HCT116 (cell line): ENCODE measurements at regions not wholly inside any gene's neighbourhood (a gene's known extent, or its start where the extent isn't known, plus 50 kb on each side); places are given as distances from the start of the nearest gene placed in this dataset.

Experiments
- ATAC-seq: fragments of 200-7000 bp; cut with Tn5 transposase; 2 replicates; pipeline ENCODE4 v1.9.1; 2020; ENCODE audit warnings: mild to moderate bottlenecking, moderate library complexity
- BruUV-seq: library from RNA; stranded (reverse); fragments of 400-500 nt; replicated peaks from 2 replicates; lab custom pipeline; 2021; lab: Mats Ljungman, UMichigan
- CTCF ChIA-PET: fragments of 300-600 bp; sonication (Branson Sonifier 250); formaldehyde crosslinking; loops from one replicate; lab custom pipeline; 2021; ENCODE audit warnings: antibody characterized with exemption; lab: Charles Lee
- POLR2A ChIA-PET: fragments of 300-600, 350-600 bp; sonication (Branson Sonifier 250); formaldehyde crosslinking; loops from one replicate; lab custom pipeline; 2021; ENCODE audit warnings: antibody characterized with exemption; lab: Charles Lee
- RAD21 ChIA-PET, 2 experiments: fragments of 300-600 bp; sonication (Branson Sonifier 250); formaldehyde crosslinking; loops; one replicate each; lab custom pipeline; 2023; ENCODE audit warnings: low total read pairs in 2 of 2; ENCODE audit not compliant: uncharacterized antibody in 2 of 2, unreplicated experiment in 2 of 2, low non-redundant PET in 1 of 2; lab: Charles Lee
- DNase-seq: peaks from one replicate; pipeline ENCODE4 v3.0.0-alpha.2; 2010; ENCODE audit warnings: low read depth, low spot score
- H2AFZ ChIP-seq: fragments of 200-600 bp; shearing (Covaris generic), sonication (generic); 2 replicates; pipeline ENCODE4 v1.6.1; 2017; ENCODE audit warnings: low read depth, mixed run types, mixed read lengths, antibody characterized with exemption, low read length; ENCODE audit not compliant: poor library complexity, severe bottlenecking
- H3K27ac ChIP-seq: 2 replicates; pipeline ENCODE4 v1.5.1; 2012; ENCODE audit warnings: low read depth, low read length
- H3K27me3 ChIP-seq: fragments of 200-600 bp; sonication (generic); 2 replicates; pipeline ENCODE4 v1.6.1; 2016; ENCODE audit warnings: mixed run types, low read length, mixed read lengths; ENCODE audit not compliant: insufficient read depth
- H3K36me3 ChIP-seq, 2 experiments: fragments of 200-500 bp in 1 of 2; fragments of 200-600 bp in 1 of 2; sonication (Bioruptor generic) in 1 of 2; sonication (generic) in 1 of 2; 2 replicates each; pipeline versions ENCODE4 v1.5.1 to v1.6.1; 2014 to 2016; ENCODE audit warnings: low read length in 2 of 2, inconsistent platforms in 1 of 2, mixed read lengths in 1 of 2, mixed run types in 1 of 2; ENCODE audit not compliant: insufficient read depth in 2 of 2, control insufficient read depth in 1 of 2
- H3K4me1 ChIP-seq, 2 experiments: fragments of 200-600 bp in 1 of 2; sonication (generic) in 1 of 2; 2 replicates each; pipeline versions ENCODE4 v1.5.1 to v1.6.1; 2012 to 2017; ENCODE audit warnings: low read length in 2 of 2, inconsistent platforms in 1 of 2, mild to moderate bottlenecking in 1 of 2, mixed read lengths in 1 of 2, mixed run types in 1 of 2, moderate library complexity in 1 of 2; ENCODE audit not compliant: insufficient read depth in 2 of 2, control insufficient read depth in 1 of 2
- H3K4me2 ChIP-seq: fragments of 200-600 bp; sonication (generic); 2 replicates; pipeline ENCODE4 v1.6.1; 2017; ENCODE audit warnings: mixed run types, low read length, mixed read lengths
- H3K4me3 ChIP-seq, 2 experiments: fragments of 200-600 bp in 1 of 2; sonication (generic) in 1 of 2; replicated peaks in 1 of 2; 2 replicates each; pipeline ENCODE4 v1.5.1; 2011 to 2016; ENCODE audit warnings: low read length in 2 of 2, control low read depth in 1 of 2, low read depth in 1 of 2, mild to moderate bottlenecking in 1 of 2, mixed read lengths in 1 of 2, mixed run types in 1 of 2
- H3K79me2 ChIP-seq: fragments of 200-600 bp; sonication (generic); 2 replicates; pipeline ENCODE4 v1.6.1; 2017; ENCODE audit warnings: mild to moderate bottlenecking, mixed run types, low read length, moderate library complexity, mixed read lengths; ENCODE audit not compliant: insufficient read depth
- H3K9ac ChIP-seq: fragments of 200-600 bp; sonication (generic); 2 replicates; pipeline ENCODE4 v1.6.1; 2016; ENCODE audit warnings: low read length, mixed read lengths
- H3K9me2 ChIP-seq: fragments of 200-600 bp; sonication (generic), shearing (Covaris generic); 2 replicates; pipeline ENCODE4 v1.6.1; 2017; ENCODE audit warnings: mixed run types, mild to moderate bottlenecking, moderate library complexity; ENCODE audit not compliant: insufficient read depth
- H3K9me3 ChIP-seq, 2 experiments: fragments of 200-500 bp in 1 of 2; fragments of 200-600 bp in 1 of 2; sonication (Bioruptor generic) in 1 of 2; sonication (generic) in 1 of 2; 2 replicates each; pipeline ENCODE4 v1.6.1; 2014 to 2017; ENCODE audit warnings: low read length in 2 of 2, mixed read lengths in 2 of 2, inconsistent platforms in 1 of 2, low read depth in 1 of 2, mild to moderate bottlenecking in 1 of 2, mixed run types in 1 of 2, moderate library complexity in 1 of 2; ENCODE audit not compliant: control insufficient read depth in 1 of 2, insufficient read depth in 1 of 2
- H4K20me1 ChIP-seq: fragments of 200-600 bp; sonication (generic), shearing (Covaris generic); 2 replicates; pipeline ENCODE4 v1.6.1; 2017; ENCODE audit warnings: mixed run types, mild to moderate bottlenecking, moderate library complexity; ENCODE audit not compliant: insufficient read depth
- ATF3 ChIP-seq: IDR thresholded peaks from 2 replicates; pipeline ENCODE4 v1.6.1; 2012
- CBX3 ChIP-seq: IDR thresholded peaks from 2 replicates; pipeline ENCODE4 v1.6.1; 2012; ENCODE audit warnings: low read depth
- EGR1 ChIP-seq: IDR thresholded peaks from 2 replicates; pipeline ENCODE4 v1.6.1; 2012; ENCODE audit warnings: low read depth
- ELF1 ChIP-seq: IDR thresholded peaks from 2 replicates; pipeline ENCODE4 v1.6.1; 2012; ENCODE audit warnings: low read depth, borderline replicate concordance
- JUND ChIP-seq: IDR thresholded peaks from 2 replicates; pipeline ENCODE4 v1.6.1; 2012
- POLR2A ChIP-seq: IDR thresholded peaks from 2 replicates; pipeline ENCODE4 v1.7.0; 2011; ENCODE audit warnings: borderline replicate concordance; ENCODE audit not compliant: insufficient read depth, insufficient read length; ENCODE audit errors: extremely low read depth
- POLR2AphosphoS5 ChIP-seq: IDR thresholded peaks from 2 replicates; pipeline ENCODE4 v1.6.1; 2011; ENCODE audit warnings: mild to moderate bottlenecking, low read depth, low read length, moderate library complexity
- SRF ChIP-seq: IDR thresholded peaks from 2 replicates; pipeline ENCODE4 v1.6.1; 2012; ENCODE audit warnings: low read depth
- YY1 ChIP-seq: IDR thresholded peaks from 2 replicates; pipeline ENCODE4 v1.6.1; 2011; ENCODE audit warnings: low read length, low read depth, moderate library complexity, mild to moderate bottlenecking; ENCODE audit not compliant: insufficient replicate concordance; ENCODE audit errors: extremely low read depth
- ZFX ChIP-seq: fragments of 450-650 bp; IDR thresholded peaks from 2 replicates; pipeline ENCODE4 v1.6.1; 2017
- intact Hi-C: fragments of 100-400 bp; cut with micrococcal nuclease; formaldehyde crosslinking; loops from 2 replicates; pipeline ENCODE4 v1.10.0; 2022
- TF ChIP-seq, protein P1 (sequence below), 3 experiments: fragments of 200-600 bp in 1 of 3; sonication (generic) in 1 of 3; IDR thresholded peaks in 2 of 3; conservative IDR thresholded peaks in 1 of 3; 2 replicates each; pipeline ENCODE4 v1.5.1; 2012 to 2017; ENCODE audit warnings: low read depth in 2 of 3, low read length in 2 of 3, antibody characterized with exemption in 1 of 3, borderline replicate concordance in 1 of 3, control low read depth in 1 of 3, mild to moderate bottlenecking in 1 of 3, mixed read lengths in 1 of 3, mixed run types in 1 of 3, moderate library complexity in 1 of 3; ENCODE audit not compliant: insufficient read depth in 1 of 3

- H3K9me3 ChIP-seq: no peaks in the 10 kb centered on the region
- no peak for DNase-seq
- no peak overlapping the region for H3K4me2 ChIP-seq
- CTCF ChIA-PET: no interaction called here
- no peaks in the 10 kb centered on the region for H3K9me2 ChIP-seq
- 0 out of 2 replicates have a peak, but pooled peaks cover 9% of the 10 kb centered on the region for H3K27me3 ChIP-seq
- no peaks in the 10 kb centered on the region for H4K20me1 ChIP-seq
- no peak overlapping the region for H3K4me3 ChIP-seq
- POLR2A ChIA-PET: no interaction called here
- no peak overlapping the region for H3K9ac ChIP-seq
- no peak overlapping the region for H2AFZ ChIP-seq
- ATAC-seq: no peak
- no peak for TF ChIP-seq ZFX
- no peak for TF ChIP-seq CBX3
- TF ChIP-seq, protein P1, sequence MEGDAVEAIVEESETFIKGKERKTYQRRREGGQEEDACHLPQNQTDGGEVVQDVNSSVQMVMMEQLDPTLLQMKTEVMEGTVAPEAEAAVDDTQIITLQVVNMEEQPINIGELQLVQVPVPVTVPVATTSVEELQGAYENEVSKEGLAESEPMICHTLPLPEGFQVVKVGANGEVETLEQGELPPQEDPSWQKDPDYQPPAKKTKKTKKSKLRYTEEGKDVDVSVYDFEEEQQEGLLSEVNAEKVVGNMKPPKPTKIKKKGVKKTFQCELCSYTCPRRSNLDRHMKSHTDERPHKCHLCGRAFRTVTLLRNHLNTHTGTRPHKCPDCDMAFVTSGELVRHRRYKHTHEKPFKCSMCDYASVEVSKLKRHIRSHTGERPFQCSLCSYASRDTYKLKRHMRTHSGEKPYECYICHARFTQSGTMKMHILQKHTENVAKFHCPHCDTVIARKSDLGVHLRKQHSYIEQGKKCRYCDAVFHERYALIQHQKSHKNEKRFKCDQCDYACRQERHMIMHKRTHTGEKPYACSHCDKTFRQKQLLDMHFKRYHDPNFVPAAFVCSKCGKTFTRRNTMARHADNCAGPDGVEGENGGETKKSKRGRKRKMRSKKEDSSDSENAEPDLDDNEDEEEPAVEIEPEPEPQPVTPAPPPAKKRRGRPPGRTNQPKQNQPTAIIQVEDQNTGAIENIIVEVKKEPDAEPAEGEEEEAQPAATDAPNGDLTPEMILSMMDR (IDR thresholded peaks at IDR 0.05 in 2 of 3, conservative IDR thresholded peaks at IDR 0.05 in 1 of 3; ENCODE audit: borderline replicate concordance in 1 of 3, insufficient read depth in 1 of 3, low read depth in 2 of 3, low read length in 2 of 3): no peak
- TF ChIP-seq YY1: no peak
- TF ChIP-seq POLR2AphosphoS5: no peak
- TF ChIP-seq SRF: no peak
- TF ChIP-seq ATF3: no peak
- TF ChIP-seq ELF1: no peak
- TF ChIP-seq JUND: no peak
- no peak for TF ChIP-seq EGR1
- no peak for TF ChIP-seq POLR2A
- TF ChIP-seq, all 23 proteins: peak for 0
- Histone ChIP-seq H3K36me3 (no peaks in the 10 kb centered on the region), H3K79me2 (no peaks in the 10 kb centered on the region), H3K27ac (no peak overlapping the region), H3K4me1 (no peaks in the 10 kb centered on the region)
- RAD21 ChIA-PET: no interaction called here
- no TSS peak for BruUV-seq
- intact Hi-C loops: no loop called here
Observed at GRCh38 chr17:77793971-77794235, 164.6 kb upstream of the TNRC6C start.
